ENCODE measurements at regions not wholly inside any gene's neighbourhood (a gene's known extent, or its start where the extent isn't known, plus 50 kb on each side); places are given as distances from the start of the nearest gene placed in this dataset.

DNA sequence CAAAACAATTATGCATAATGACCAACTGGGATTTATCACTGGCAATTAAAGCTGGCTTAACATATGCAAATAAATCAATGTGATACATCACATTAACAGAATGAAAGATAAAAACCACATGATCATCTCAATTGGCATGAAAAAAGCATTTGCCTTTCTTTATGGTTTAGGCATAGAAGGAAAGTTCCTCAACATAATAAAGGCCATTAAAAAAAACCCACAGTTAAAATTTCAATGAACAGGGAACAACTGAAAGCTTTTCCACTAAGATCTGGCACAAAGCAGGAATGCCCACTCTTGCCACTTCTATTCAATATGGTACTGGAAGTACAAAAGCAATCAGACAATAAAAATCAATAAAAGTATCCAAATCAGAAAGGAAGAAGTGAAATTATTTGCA, 151.2 kb upstream of the CD180 start (continued):
- TF ChIP-seq, protein P1, sequence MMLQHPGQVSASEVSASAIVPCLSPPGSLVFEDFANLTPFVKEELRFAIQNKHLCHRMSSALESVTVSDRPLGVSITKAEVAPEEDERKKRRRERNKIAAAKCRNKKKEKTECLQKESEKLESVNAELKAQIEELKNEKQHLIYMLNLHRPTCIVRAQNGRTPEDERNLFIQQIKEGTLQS (IDR thresholded peaks at IDR 0.05), result no peak
- no peak for TF ChIP-seq YY1 (IDR thresholded peaks at IDR 0.05; ENCODE audit: extremely low read depth, insufficient replicate concordance, low read depth, low read length)
- no peak for TF ChIP-seq CBX3 (IDR thresholded peaks at IDR 0.05; ENCODE audit: low read depth)
- no peak for TF ChIP-seq FOSL1 (IDR thresholded peaks at IDR 0.05; ENCODE audit: low read depth)

DNA sequence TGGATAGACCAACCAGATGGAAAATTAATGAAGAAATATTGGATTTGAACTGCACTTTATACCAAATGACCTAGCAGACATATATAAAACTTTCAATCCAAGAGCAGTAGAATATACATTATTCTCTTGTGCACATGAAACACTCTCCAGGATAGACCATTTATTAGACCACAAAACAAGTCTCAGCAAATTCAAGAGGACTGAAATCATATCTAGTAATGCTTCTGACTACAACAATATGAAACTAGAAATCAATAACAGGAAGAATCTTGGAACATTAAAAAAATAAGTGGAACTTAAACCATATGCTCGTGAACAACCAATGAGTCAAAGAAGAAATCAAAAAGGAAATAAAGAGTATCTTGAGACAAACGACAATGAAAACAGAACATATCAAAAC, 150.0 kb upstream of the CD180 start:
- Histone ChIP-seq H3K4me2 (ENCODE audit: low read length) (no peak overlapping the region), H4K20me1 (ENCODE audit: insufficient read depth) (no peaks in the 10 kb centered on the region), H3K9ac (ENCODE audit: low read length) (no peak overlapping the region), H3K4me3 (replicated peaks in 1 of 2; ENCODE audit: low read depth in 1 of 2, low read length in 2 of 2) (no peak overlapping the region), H2AFZ (ENCODE audit: low read depth, low read length, poor library complexity, severe bottlenecking) (no peak overlapping the region), H3K9me2 (ENCODE audit: insufficient read depth) (no peaks in the 10 kb centered on the region), H3K36me3 (ENCODE audit: control insufficient read depth in 1 of 2, insufficient read depth in 2 of 2, low read length in 2 of 2) (no peaks in the 10 kb centered on the region), H3K27me3 (ENCODE audit: insufficient read depth, low read length) (no peaks in the 10 kb centered on the region), H3K79me2 (ENCODE audit: insufficient read depth, low read length) (no peaks in the 10 kb centered on the region), H3K4me1 (ENCODE audit: control insufficient read depth in 1 of 2, insufficient read depth in 2 of 2, low read length in 2 of 2) (no peaks in the 10 kb centered on the region), H3K27ac (ENCODE audit: low read depth, low read length) (no peak overlapping the region), H3K9me3 (ENCODE audit: control insufficient read depth in 1 of 2, insufficient read depth in 1 of 2, low read depth in 1 of 2, low read length in 2 of 2) (no peaks in the 10 kb centered on the region)
- CTCF ChIA-PET, result no interaction called here
- intact Hi-C loops (cut with micrococcal nuclease), result no loop called here
- TF ChIP-seq POLR2AphosphoS5 (IDR thresholded peaks at IDR 0.05; ENCODE audit: low read depth, low read length) (no peak), POLR2A (IDR thresholded peaks at IDR 0.05; ENCODE audit: borderline replicate concordance, extremely low read depth, insufficient read depth, insufficient read length) (no peak)
- TF ChIP-seq, protein P2, sequence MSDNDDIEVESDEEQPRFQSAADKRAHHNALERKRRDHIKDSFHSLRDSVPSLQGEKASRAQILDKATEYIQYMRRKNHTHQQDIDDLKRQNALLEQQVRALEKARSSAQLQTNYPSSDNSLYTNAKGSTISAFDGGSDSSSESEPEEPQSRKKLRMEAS (IDR thresholded peaks at IDR 0.05), result no peak
- no TSS peak for BruUV-seq (replicated peaks)
- ATAC-seq (no peak), DNase-seq (ENCODE audit: low read depth, low spot score) (no peak)
- RAD21 ChIA-PET (ENCODE audit: low non-redundant PET in 1 of 2, low total read pairs in 2 of 2, uncharacterized antibody in 2 of 2, unreplicated experiment in 2 of 2), result no interaction called here
- POLR2A ChIA-PET, result no interaction called here

DNA sequence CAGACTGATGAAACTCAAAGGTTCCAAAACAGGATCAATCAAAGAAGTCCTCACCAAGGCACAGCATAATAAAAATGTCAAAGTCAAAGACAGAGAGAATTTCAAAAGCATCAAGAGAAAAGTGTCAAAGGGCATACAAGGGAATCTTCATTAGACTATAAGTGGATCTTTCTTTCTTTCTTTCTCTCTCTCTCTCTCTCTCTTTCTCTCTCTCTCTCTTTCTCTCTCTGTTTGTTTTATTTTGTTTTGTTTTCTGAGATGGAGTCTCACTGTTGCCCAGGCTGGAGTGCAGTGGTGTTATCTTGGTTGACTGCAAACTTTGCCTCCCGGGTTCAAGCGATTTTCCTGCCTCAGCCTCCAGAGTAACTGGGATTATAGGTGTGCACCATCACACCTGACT, 148.3 kb upstream of the CD180 start:
- no peaks in the 10 kb centered on the region for H4K20me1 ChIP-seq (ENCODE audit: insufficient read depth)
- no peak for TF ChIP-seq CEBPB (IDR thresholded peaks at IDR 0.05; ENCODE audit: low read depth)
- TF ChIP-seq, protein P3, sequence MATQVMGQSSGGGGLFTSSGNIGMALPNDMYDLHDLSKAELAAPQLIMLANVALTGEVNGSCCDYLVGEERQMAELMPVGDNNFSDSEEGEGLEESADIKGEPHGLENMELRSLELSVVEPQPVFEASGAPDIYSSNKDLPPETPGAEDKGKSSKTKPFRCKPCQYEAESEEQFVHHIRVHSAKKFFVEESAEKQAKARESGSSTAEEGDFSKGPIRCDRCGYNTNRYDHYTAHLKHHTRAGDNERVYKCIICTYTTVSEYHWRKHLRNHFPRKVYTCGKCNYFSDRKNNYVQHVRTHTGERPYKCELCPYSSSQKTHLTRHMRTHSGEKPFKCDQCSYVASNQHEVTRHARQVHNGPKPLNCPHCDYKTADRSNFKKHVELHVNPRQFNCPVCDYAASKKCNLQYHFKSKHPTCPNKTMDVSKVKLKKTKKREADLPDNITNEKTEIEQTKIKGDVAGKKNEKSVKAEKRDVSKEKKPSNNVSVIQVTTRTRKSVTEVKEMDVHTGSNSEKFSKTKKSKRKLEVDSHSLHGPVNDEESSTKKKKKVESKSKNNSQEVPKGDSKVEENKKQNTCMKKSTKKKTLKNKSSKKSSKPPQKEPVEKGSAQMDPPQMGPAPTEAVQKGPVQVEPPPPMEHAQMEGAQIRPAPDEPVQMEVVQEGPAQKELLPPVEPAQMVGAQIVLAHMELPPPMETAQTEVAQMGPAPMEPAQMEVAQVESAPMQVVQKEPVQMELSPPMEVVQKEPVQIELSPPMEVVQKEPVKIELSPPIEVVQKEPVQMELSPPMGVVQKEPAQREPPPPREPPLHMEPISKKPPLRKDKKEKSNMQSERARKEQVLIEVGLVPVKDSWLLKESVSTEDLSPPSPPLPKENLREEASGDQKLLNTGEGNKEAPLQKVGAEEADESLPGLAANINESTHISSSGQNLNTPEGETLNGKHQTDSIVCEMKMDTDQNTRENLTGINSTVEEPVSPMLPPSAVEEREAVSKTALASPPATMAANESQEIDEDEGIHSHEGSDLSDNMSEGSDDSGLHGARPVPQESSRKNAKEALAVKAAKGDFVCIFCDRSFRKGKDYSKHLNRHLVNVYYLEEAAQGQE (IDR thresholded peaks at IDR 0.05; ENCODE audit: low read depth), result no peak
- TF ChIP-seq POLR2AphosphoS5 (IDR thresholded peaks at IDR 0.05; ENCODE audit: low read depth, low read length), result no peak
- TF ChIP-seq ZFX (IDR thresholded peaks at IDR 0.05), result no peak
- no peak for TF ChIP-seq EZH2 (IDR thresholded peaks at IDR 0.05)
- TF ChIP-seq YY1 (IDR thresholded peaks at IDR 0.05; ENCODE audit: extremely low read depth, insufficient replicate concordance, low read depth, low read length), result no peak
- TF ChIP-seq CBX3 (IDR thresholded peaks at IDR 0.05; ENCODE audit: low read depth), result no peak
- TF ChIP-seq SP1 (IDR thresholded peaks at IDR 0.05; ENCODE audit: low read depth), result no peak
- TF ChIP-seq SIN3A (IDR thresholded peaks at IDR 0.05; ENCODE audit: low read depth), result no peak
- TF ChIP-seq, protein P1 (IDR thresholded peaks at IDR 0.05), result no peak
- TF ChIP-seq RAD21 (IDR thresholded peaks at IDR 0.05; ENCODE audit: low read depth), result no peak
- TF ChIP-seq TCF7L2 (IDR thresholded peaks at IDR 0.05; ENCODE audit: borderline replicate concordance, extremely low read depth, insufficient read depth, insufficient read length), result no peak
- no peaks in the 10 kb centered on the region for H3K36me3 ChIP-seq (ENCODE audit: control insufficient read depth in 1 of 2, insufficient read depth in 2 of 2, low read length in 2 of 2)
- no peaks in the 10 kb centered on the region for H3K79me2 ChIP-seq (ENCODE audit: insufficient read depth, low read length)
- no peaks in the 10 kb centered on the region for H3K4me1 ChIP-seq (ENCODE audit: control insufficient read depth in 1 of 2, insufficient read depth in 2 of 2, low read length in 2 of 2)
- no peaks in the 10 kb centered on the region for H3K9me2 ChIP-seq (ENCODE audit: insufficient read depth)
- H3K9me3 ChIP-seq (ENCODE audit: control insufficient read depth in 1 of 2, insufficient read depth in 1 of 2, low read depth in 1 of 2, low read length in 2 of 2), result no peaks in the 10 kb centered on the region
- H3K4me2 ChIP-seq (ENCODE audit: low read length), result no peak overlapping the region
- no TSS peak for BruUV-seq (replicated peaks)
- no peak overlapping the region for H3K9ac ChIP-seq (ENCODE audit: low read length)
- H3K4me3 ChIP-seq (replicated peaks in 1 of 2; ENCODE audit: low read depth in 1 of 2, low read length in 2 of 2), result no peak overlapping the region
- H2AFZ ChIP-seq (ENCODE audit: low read depth, low read length, poor library complexity, severe bottlenecking), result no peak overlapping the region
- no peak for DNase-seq (ENCODE audit: low read depth, low spot score)
- RAD21 ChIA-PET (ENCODE audit: low non-redundant PET in 1 of 2, low total read pairs in 2 of 2, uncharacterized antibody in 2 of 2, unreplicated experiment in 2 of 2), result no interaction called here
- no peak for ATAC-seq
- POLR2A ChIA-PET, result no interaction called here
- intact Hi-C loops (cut with micrococcal nuclease), result no loop called here
- CTCF ChIA-PET, result no interaction called here
- no peak overlapping the region for H3K27ac ChIP-seq (ENCODE audit: low read depth, low read length)
- H3K27me3 ChIP-seq (ENCODE audit: insufficient read depth, low read length), result no peaks in the 10 kb centered on the region
